ENCODE measurements at regions not wholly inside any gene's neighbourhood (a gene's known extent, or its start where the extent isn't known, plus 50 kb on each side); places are given as distances from the start of the nearest gene placed in this dataset.

- no peak for DNase-seq
Measured at GRCh38 chr13:99652141-99652540, 150.9 kb downstream of the TM9SF2 start.

GRCh38 chr13:99651016-99651415 is 149.7 kb downstream of the TM9SF2 start:
- no peak for DNase-seq

- no peak for DNase-seq
Measured at GRCh38 chr13:99650410-99650809, 149.1 kb downstream of the TM9SF2 start.

GRCh38 chr13:99648927-99649326 is 147.7 kb downstream of the TM9SF2 start:
- DNase-seq: no peak

GRCh38 chr13:99648066-99648665 is 146.9 kb downstream of the TM9SF2 start:
- no peak for DNase-seq

GRCh38 chr13:99647596-99647985 is 146.3 kb downstream of the TM9SF2 start:
- DNase-seq: no peak

GRCh38 chr13:99646866-99647595 is 145.8 kb downstream of the TM9SF2 start:
- no peak for DNase-seq

GRCh38 chr13:99642841-99643240 is 141.6 kb downstream of the TM9SF2 start:
- DNase-seq: no peak

GRCh38 chr13:99642006-99642405 is 140.7 kb downstream of the TM9SF2 start:
- DNase-seq: no peak

- no peak for DNase-seq
Measured at GRCh38 chr13:99640260-99640659, 139.0 kb downstream of the TM9SF2 start.

- DNase-seq: no peak
Measured at GRCh38 chr13:99639126-99639525, 137.9 kb downstream of the TM9SF2 start.

GRCh38 chr13:99636728-99637353 is 135.6 kb downstream of the TM9SF2 start:
- DNase-seq: no peak

GRCh38 chr13:99636306-99636705 is 135.0 kb downstream of the TM9SF2 start:
- no peak for DNase-seq

- DNase-seq: no peak
Measured at GRCh38 chr13:99634672-99635071, 133.4 kb downstream of the TM9SF2 start.

GRCh38 chr13:99630269-99630898 is 129.1 kb downstream of the TM9SF2 start:
- DNase-seq: no peak

GRCh38 chr13:99629641-99630040 is 128.4 kb downstream of the TM9SF2 start:
- no peak for DNase-seq

GRCh38 chr13:99628442-99628841 is 127.2 kb downstream of the TM9SF2 start:
- no peak for DNase-seq

- DNase-seq: no peak
Measured at GRCh38 chr13:99626461-99627082, 125.3 kb downstream of the TM9SF2 start.

- no peak for DNase-seq
Measured at GRCh38 chr13:99624936-99625540, 123.8 kb downstream of the TM9SF2 start.

GRCh38 chr13:99620806-99621205 is 119.5 kb downstream of the TM9SF2 start:
- DNase-seq: no peak

GRCh38 chr13:99619207-99619606 is 117.9 kb downstream of the TM9SF2 start:
- no peak for DNase-seq
